ENCODE measurements at regions not wholly inside any gene's neighbourhood (a gene's known extent, or its start where the extent isn't known, plus 50 kb on each side); places are given as distances from the start of the nearest gene placed in this dataset.
"Not testable (repeated sequence)": the region's sequence is repeated elsewhere in the genome, so short reads cannot be mapped to it uniquely, and the experiment has no call there.

GRCh38 chr10:85043207-85043606, 714.8 kb downstream of the CCSER2 start:
- DNase-seq, result no peak

DNA sequence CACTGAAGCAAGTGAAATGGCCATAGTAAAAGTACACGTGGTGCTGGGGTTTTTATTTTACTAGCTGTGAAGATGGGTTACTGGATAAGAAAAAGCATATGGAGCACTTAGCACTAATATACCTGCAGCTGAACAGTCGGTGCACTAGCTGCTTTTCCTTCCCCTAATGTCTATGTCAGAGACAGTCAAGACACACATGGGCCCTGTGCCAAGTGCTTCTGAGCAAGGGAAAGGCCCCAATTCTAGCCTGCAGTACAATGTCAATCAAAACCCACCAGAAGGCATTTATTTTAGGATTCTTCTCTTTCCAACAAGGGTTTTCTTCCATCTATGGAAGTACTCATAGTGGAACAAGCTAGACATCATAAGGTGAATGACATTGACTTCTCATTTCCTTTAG, 716.7 kb downstream of the CCSER2 start:
- no peak for DNase-seq

DNA sequence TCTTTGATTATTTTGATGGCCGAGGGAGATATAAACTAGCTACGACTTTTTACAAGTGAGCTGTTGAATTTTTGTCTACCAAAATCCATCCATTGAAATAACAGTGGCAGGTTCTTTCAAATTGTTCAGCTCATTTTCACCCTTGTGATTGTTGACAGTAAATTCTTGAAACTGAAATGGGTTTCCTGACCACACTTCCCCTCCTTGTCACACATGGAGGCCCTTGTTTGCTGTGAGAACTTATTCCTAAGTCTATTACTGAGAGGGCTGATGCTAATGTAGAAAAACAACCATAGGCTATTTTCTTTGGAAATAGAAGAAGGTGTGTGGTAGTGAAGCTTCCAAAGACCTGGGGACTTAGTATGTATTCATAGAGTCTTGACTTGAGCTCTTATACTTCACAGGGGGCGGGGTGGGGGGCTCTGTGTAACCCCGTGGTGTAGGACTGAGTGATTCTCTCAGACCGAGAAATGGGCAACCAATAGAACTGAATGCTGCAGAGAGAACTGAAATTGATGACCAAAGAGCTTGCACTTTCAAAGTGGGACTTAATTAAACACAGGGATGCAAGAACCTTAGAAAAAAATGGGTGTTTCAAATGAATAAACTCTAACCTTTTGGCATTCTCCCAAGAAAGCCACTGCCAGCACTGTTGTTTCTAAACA, 718.9 kb downstream of the CCSER2 start:
- DNase-seq, result no peak

DNA sequence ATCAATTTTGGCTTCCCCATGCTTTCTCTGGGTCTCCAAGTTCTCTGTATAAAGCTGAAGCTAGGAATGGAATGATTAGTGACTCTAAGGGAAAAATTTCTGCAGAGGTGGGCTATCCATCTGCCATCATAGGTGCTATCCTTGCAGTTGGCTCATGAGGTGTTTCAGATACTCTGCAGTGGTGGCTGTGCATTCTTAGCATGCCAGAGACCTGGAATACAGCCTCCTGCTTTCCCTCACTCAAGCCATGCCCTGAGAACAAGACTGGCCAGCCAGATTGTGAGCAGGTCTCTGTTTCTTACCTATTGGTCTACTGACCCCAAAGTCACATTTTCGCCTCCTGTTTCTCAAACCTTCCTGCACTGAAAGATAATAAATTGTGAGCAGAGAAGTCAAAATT, 719.6 kb downstream of the CCSER2 start:
- no peak for DNase-seq

GRCh38 chr10:85048644-85049043, 720.3 kb downstream of the CCSER2 start:
- DNase-seq, result no peak

DNA sequence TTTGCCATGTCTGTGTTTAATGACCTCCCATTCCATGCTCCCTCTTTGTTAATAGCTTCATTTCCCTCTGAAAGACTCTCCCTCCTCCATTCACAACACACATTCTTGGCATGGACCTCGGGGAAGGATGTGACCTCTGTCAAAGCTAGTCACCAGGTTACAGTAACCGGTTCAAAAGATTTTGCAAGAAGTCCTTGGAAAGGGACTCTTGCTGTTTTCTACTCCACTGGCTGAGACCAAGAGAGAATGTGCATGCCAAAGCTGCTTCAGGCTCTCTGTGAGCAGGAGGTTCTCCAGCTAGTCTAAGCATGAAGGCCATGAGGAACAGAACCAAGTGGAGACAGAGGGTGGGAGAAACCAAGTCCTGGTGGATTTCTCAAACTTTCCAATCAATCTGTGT, 732.6 kb downstream of the CCSER2 start:
- DNase-seq, result no peak

- no peak for DNase-seq
These were observed 733.0 kb downstream of the CCSER2 start for GRCh38 chr10:85061401-85061800.

GRCh38 chr10:85067955-85068354, 739.6 kb downstream of the CCSER2 start:
- DNase-seq, result no peak

DNA sequence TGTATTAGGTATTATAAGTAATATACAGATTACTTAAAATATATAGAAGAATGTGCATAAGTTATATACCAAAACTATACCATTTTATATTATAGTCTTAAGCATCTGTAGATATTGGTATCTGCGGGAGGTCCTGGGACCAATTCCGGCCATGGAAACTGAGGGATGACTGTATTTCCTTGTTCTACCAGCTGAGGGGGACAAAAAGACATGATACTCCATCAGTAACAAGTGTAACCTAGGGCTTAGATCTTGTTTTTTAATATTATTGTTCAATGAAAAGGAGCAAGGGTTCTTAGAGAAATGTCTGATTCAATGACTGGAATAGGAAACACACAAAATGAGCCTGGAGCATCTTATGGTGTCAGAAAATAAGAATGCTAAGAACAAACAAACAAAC, 752.5 kb downstream of the CCSER2 start:
- DNase-seq, result no peak

GRCh38 chr10:85098835-85099521, 770.6 kb downstream of the CCSER2 start:
- no peak for DNase-seq

- DNase-seq, result no peak
These were observed 772.1 kb downstream of the CCSER2 start for GRCh38 chr10:85100495-85100894.

- no peak for DNase-seq
These were observed 777.3 kb downstream of the CCSER2 start for GRCh38 chr10:85105614-85106255.

GRCh38 chr10:85111271-85111670, 782.9 kb downstream of the CCSER2 start:
- no peak for DNase-seq

- no peak for DNase-seq
These were observed 796.2 kb downstream of the CCSER2 start for GRCh38 chr10:85124603-85125051.

DNA sequence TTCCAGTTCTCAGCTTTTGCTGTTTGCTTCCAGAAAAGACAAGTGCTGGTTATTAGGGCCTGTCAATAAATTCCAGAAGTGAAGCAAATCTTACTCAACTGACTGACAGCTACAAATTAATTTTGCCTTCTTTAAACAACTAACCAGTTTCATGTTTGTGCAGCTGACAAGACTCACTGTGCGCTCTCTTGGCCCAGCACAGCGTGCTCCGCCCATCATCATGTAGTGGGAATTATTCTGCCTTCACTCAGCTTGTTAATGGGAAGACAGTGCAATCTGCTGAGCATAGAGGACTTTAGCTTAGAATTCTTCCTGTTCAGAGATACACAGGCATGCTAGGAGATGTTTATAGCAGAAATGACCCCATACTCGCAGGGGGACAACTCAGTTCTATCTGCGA, 808.9 kb downstream of the CCSER2 start:
- no peak for DNase-seq

GRCh38 chr10:85138046-85138445, 809.7 kb downstream of the CCSER2 start:
- DNase-seq, result no peak

GRCh38 chr10:85139124-85139523, 810.7 kb downstream of the CCSER2 start:
- no peak for DNase-seq

DNA sequence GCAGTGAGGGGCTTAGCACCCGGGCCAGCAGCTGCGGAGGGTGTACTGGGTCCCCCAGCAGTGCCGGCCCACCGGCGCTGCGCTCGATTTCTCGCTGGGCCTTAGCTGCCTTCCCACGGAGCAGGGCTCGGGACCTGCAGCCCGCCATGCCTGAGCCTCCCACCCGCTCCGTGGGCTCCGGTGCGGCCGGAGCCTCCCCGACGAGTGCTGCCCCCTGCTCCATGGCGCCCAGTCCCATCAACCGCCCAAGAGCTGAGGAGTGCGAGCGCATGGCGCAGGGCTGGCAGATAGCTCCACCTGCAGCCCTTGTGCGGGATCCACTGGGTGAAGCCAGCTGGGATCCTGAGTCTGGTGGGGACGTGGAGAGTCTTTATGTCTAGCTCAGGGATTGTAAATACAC, 813.1 kb downstream of the CCSER2 start:
- DNase-seq, result not testable (repeated sequence)

GRCh38 chr10:85145966-85146365, 817.6 kb downstream of the CCSER2 start:
- DNase-seq, result no peak

DNA sequence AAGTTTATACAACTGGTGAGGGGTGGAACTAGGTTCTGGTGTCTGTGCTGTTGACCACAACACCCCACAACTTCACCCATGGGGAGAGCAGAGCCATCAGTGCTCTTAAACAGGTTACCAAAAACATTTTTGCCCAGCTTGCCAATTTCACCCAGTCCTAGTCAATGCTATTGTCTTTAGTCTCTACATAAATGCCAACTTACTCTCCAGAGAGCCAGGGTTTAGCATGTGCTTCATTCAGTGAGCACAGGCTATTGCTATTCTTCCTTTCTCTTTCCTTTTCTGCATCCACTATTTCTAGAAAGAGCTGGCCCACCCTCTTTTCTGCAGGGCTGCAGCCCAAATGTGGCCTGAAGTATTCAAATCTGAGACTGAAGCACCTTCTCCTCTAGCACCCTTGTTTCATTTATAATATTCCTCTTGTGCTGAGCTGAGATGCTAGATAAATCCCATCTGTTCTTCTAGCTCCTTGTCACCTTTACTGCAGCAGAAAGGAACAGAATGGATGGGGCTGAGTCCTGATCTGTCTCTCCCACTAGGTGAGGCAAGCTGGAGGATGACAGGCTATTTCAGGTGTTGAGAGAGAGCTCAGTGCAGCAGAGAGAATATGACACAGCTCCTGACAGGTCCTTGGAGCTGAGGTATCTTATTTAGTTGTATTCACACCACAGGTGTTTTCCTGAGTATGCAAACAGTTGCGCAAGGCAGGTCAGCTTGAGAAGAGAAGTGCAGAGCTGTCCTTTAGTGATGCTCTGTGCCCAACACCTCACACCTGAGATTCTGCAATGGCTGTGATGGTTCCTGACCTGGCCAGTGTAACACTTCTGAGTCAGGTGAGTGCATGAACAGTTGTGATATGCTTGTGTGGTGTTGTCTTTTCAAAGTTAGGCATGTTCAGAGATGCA, 819.2 kb downstream of the CCSER2 start:
- DNase-seq, result no peak

DNA sequence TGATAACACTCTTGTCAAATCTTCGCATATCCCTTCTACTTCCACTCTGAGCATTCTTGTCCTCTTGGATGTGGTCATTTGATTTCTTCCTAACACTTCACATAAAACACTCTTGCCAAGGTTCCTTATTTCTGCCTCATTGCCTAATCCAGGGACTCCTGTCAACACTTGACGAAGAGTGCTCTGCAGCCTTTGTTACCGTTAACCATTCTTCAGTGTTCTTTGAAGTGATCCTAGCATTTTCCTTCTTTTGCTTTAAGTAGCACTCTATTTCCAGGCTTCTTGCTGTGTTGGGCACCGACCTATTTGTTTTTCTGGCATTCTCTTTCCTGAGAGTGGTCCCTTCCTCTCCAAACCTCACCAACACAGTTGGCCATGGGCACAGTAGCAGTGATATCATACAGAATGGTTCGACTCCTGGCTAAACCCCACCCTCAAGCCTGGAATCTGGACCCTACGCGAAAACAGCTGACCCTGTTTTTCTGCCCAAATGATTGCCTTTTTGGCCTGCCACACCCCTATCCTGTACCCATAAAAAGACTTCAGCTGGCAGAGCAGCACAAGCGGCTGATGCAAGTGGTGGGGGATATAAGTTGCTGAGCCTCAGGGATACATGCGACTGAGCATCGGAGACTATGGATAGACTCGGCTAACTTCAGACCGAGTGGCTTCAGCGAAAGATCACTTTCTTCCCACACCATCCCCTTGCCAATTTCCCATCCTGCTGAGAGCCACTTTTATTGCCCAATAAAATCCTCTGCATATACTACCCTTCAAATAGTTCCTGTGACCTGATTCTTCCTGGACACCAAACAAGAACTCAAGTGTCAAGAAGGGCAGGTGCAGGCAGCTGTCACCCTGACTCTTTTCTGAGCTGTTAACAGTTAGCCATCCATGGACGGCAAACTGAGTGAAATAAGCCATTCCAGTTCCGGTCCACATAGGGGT, 820.6 kb downstream of the CCSER2 start:
- no peak for DNase-seq

DNA sequence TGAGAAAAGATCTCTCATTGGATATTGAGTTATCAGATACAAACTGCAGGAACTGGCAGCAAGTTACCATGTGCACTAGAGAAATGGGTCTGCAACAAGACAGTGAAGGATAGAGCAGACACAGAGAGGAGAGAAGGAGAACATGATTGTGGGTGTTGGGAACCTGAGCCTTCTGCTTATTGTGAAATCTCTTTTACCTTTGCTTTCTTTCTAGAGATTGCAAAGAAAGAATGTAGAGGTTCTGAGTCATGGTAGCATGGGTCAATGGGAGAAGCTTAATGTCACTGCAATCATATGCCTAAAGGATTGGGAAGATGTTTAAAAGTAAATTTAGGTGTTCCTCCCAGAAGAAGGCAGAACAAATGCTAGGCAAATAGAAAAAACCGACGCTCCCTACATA, 821.4 kb downstream of the CCSER2 start:
- no peak for DNase-seq

Measured in activated CD4-positive, alpha-beta T cell treated with anti-CD3 and anti-CD28 coated beads, Interleukin-2, Interleukin-6, amounts not matched to agents 100 ng/mL and 50 ng/mL, durations not matched to agents 16 hours and 8 hours (primary cell).